Activated T-cell treated with anti-CD3 and anti-CD28 coated beads, Interleukin-2, amount 50 U/mL, for 24 hours (primary cell): ENCODE measurements at regions not wholly inside any gene's neighbourhood (a gene's known extent, or its start where the extent isn't known, plus 50 kb on each side); places are given as distances from the start of the nearest gene placed in this dataset.

ENCODE experiments used
- DNase-seq: peaks from one replicate; pipeline ENCODE4 v3.0.0-alpha.2; 2020
- H3K27ac Mint-ChIP-seq: 2 replicates; pipeline ENCODE4 v1.8.0; 2020; ENCODE audit warnings: mild to moderate bottlenecking, mixed read lengths
- H3K27me3 Mint-ChIP-seq: 2 replicates; pipeline ENCODE4 v1.8.0; 2020; ENCODE audit warnings: mixed read lengths
- H3K36me3 Mint-ChIP-seq: 2 replicates; pipeline ENCODE4 v1.8.0; 2020; ENCODE audit warnings: low read depth, mixed read lengths
- H3K4me1 Mint-ChIP-seq: 2 replicates; pipeline ENCODE4 v1.8.0; 2020; ENCODE audit warnings: low read depth, mixed read lengths
- H3K4me3 Mint-ChIP-seq: 2 replicates; pipeline ENCODE4 v1.8.0; 2020; ENCODE audit warnings: mild to moderate bottlenecking, moderate library complexity, mixed read lengths
- H3K9me3 Mint-ChIP-seq: 2 replicates; pipeline ENCODE4 v1.8.0; 2020; ENCODE audit warnings: mixed read lengths

DNA sequence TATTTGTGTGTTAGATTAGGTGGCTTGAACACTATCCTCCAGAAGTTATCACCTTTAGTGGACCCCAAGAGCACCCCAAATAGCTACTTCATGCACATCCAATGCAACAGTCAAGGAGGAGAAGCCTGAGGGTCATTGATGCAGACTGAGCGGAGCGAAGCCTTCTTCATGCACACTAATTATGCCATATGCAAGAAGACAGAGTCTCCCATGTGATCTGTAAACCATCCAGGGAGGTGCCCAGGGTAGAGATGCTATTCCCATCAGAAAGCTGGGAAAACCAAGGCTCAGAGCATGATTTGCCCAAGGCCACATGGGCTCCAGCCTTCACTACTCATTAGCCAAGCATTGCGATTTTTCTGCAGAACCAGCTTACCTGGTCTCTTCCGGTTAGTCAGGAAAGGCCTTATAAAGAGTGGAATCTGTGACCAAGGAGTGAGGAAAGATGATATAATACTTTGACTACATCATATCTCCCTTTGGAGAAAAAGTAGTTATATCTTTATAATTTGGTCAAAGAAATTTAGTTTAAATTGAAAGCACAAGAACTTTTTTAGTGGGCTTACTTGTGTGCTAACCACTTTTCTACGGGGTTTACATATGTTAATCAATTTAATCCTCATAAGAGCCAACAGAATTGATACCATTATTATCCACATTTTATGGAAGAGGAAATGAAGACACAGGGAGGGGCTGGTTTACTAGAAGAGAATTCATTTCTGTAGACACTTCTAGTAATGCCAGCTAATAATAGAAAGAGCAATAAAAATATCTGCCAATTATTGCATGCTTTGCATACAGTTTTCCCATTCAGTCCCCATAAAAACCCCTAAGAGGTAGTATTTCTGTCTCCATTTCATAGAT is 220.0 kb downstream of the ESM1 start:
- Mint-ChIP-seq H3K4me3 (no peak overlapping the region), H3K36me3 (no peaks in the 10 kb centered on the region), H3K27me3 (no peaks in the 10 kb centered on the region), H3K27ac (no peak overlapping the region), H3K4me1 (peaks cover 3% of the 10 kb centered on the region), H3K9me3 (no peaks in the 10 kb centered on the region)
- DNase-seq, result no peak

GRCh38 chr5:54764102-54765090 is 221.0 kb downstream of the ESM1 start:
- H3K4me1 Mint-ChIP-seq, result peaks cover 3% of the 10 kb centered on the region
- DNase-seq, result no peak
- H3K27ac Mint-ChIP-seq, result no peak overlapping the region
- no peaks in the 10 kb centered on the region for H3K36me3 Mint-ChIP-seq
- no peak overlapping the region for H3K4me3 Mint-ChIP-seq
- H3K9me3 Mint-ChIP-seq, result no peaks in the 10 kb centered on the region
- H3K27me3 Mint-ChIP-seq, result no peaks in the 10 kb centered on the region

GRCh38 chr5:54761213-54761701 is 224.1 kb downstream of the ESM1 start:
- Mint-ChIP-seq H3K9me3 (no peaks in the 10 kb centered on the region), H3K4me3 (no peak overlapping the region), H3K27ac (no peak overlapping the region), H3K4me1 (peaks cover 14% of the 10 kb centered on the region), H3K27me3 (no peaks in the 10 kb centered on the region), H3K36me3 (no peaks in the 10 kb centered on the region)
- DNase-seq, result no peak

GRCh38 chr5:54760182-54760935 is 225.0 kb downstream of the ESM1 start:
- Mint-ChIP-seq H3K4me1 (peaks cover 22% of the 10 kb centered on the region), H3K27me3 (no peaks in the 10 kb centered on the region), H3K27ac (no peak overlapping the region)

DNA sequence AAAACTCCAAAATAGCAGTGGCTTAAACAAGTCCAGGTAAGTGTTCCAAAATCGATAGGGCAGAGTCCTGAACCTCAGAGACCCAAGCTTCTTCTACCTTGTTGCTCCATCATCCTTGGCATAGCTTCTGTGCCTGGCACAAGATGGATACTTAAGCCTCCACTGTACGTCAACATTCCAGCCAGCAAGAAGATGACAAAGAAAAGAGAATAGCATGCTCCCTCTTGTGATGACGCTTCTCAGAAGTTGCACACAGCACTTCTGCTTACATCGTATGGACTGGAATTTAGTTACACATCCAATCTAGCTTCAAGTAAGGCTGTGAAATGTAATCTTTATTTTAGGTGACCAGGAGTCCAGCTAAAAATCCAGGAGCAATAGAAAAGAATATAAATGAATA is 227.4 kb downstream of the ESM1 start:
- Mint-ChIP-seq H3K9me3 (no peaks in the 10 kb centered on the region), H3K4me1 (peaks cover 22% of the 10 kb centered on the region), H3K27ac (no peak overlapping the region), H3K36me3 (no peaks in the 10 kb centered on the region), H3K27me3 (no peaks in the 10 kb centered on the region), H3K4me3 (no peak overlapping the region)
- no peak for DNase-seq

More at GRCh38 chr5:54760182-54760935, 225.0 kb downstream of the ESM1 start:
- Mint-ChIP-seq H3K4me3 (no peak overlapping the region), H3K9me3 (no peaks in the 10 kb centered on the region), H3K36me3 (no peaks in the 10 kb centered on the region)
- DNase-seq, result no peak

DNA sequence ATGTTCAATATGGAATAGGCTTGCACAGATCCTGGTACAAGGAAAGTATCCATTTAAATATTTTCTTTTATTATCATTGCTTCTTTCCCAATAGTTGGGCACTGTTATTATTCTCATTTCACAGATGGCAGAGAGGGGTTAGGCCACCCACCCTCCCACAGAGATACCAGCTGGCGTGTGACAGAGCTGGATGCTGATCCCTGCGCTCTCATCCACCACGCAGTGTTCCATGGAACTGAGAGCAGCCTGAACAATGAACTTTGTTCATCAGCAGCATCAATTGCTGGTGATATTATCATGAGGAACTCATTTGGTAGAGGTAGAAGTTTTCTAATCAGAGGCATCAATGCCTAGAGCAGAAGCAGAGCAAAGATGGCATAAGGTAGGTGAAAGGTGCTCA is 227.9 kb downstream of the ESM1 start:
- H3K27ac Mint-ChIP-seq, result no peak overlapping the region
- DNase-seq, result no peak
- H3K27me3 Mint-ChIP-seq, result no peaks in the 10 kb centered on the region
- H3K9me3 Mint-ChIP-seq, result no peaks in the 10 kb centered on the region
- no peak overlapping the region for H3K4me3 Mint-ChIP-seq
- no peaks in the 10 kb centered on the region for H3K36me3 Mint-ChIP-seq
- peaks cover 22% of the 10 kb centered on the region for H3K4me1 Mint-ChIP-seq

GRCh38 chr5:54756796-54757402 is 228.5 kb downstream of the ESM1 start:
- Mint-ChIP-seq H3K36me3 (no peaks in the 10 kb centered on the region), H3K4me3 (no peak overlapping the region), H3K27me3 (no peaks in the 10 kb centered on the region), H3K4me1 (peaks cover 22% of the 10 kb centered on the region), H3K9me3 (no peaks in the 10 kb centered on the region), H3K27ac (no peak overlapping the region)
- DNase-seq, result no peak

DNA sequence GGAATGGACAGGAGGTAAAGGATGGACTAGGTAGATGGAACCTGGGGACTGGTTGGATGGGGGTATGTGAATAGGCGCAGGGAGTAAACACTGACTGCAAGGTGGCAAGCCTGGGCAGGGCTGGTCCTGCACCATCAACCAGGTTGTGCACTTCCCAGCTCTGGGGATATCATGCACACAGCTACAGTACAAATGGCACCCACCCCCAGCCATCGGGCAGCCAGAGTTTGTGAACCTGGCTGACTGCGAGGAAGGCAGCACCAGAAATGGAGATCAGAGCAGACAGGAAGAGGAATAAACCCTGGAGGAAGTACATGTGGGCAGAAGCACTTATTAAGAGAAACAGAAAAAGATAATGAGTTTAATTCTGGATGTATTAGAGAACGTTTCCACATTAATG is 229.1 kb downstream of the ESM1 start:
- DNase-seq, result no peak
- H3K27ac Mint-ChIP-seq, result no peak overlapping the region
- H3K4me1 Mint-ChIP-seq, result peaks cover 22% of the 10 kb centered on the region
- no peak overlapping the region for H3K4me3 Mint-ChIP-seq
- no peaks in the 10 kb centered on the region for H3K36me3 Mint-ChIP-seq
- H3K9me3 Mint-ChIP-seq, result no peaks in the 10 kb centered on the region
- H3K27me3 Mint-ChIP-seq, result no peaks in the 10 kb centered on the region

DNA sequence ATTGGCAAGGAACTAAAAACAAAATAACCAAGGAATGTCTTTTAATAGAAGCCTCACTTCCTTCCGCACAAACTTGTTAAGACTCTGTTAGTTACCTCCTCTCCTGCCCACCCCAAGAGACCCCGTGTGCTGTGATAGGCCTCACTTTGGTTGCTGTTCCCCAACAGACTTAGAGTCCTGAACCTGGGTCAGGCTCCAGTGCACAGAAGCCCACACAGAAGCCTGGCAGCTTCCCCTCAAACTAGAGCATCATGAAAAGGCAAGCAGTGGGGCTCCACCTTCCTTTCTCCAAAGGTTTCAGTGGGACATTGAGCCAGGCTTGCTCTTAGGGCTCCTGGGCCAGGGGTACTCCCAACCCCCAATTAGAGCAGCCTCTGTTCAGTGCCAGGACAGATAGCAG is 230.5 kb downstream of the ESM1 start:
- no peaks in the 10 kb centered on the region for H3K36me3 Mint-ChIP-seq
- DNase-seq, result no peak
- no peak overlapping the region for H3K4me3 Mint-ChIP-seq
- H3K4me1 Mint-ChIP-seq, result peaks cover 19% of the 10 kb centered on the region
- no peak overlapping the region for H3K27ac Mint-ChIP-seq
- no peaks in the 10 kb centered on the region for H3K9me3 Mint-ChIP-seq
- no peaks in the 10 kb centered on the region for H3K27me3 Mint-ChIP-seq

GRCh38 chr5:54754420-54754819 is 231.0 kb downstream of the ESM1 start:
- H3K36me3 Mint-ChIP-seq, result no peaks in the 10 kb centered on the region
- no peaks in the 10 kb centered on the region for H3K27me3 Mint-ChIP-seq
- no peaks in the 10 kb centered on the region for H3K9me3 Mint-ChIP-seq
- H3K4me3 Mint-ChIP-seq, result no peak overlapping the region
- H3K27ac Mint-ChIP-seq, result no peak overlapping the region
- no peak for DNase-seq
- peaks cover 19% of the 10 kb centered on the region for H3K4me1 Mint-ChIP-seq

GRCh38 chr5:54753753-54754152 is 231.6 kb downstream of the ESM1 start:
- Mint-ChIP-seq H3K9me3 (no peaks in the 10 kb centered on the region), H3K4me1 (peaks cover 19% of the 10 kb centered on the region), H3K27me3 (no peaks in the 10 kb centered on the region), H3K4me3 (no peak overlapping the region), H3K27ac (no peak overlapping the region), H3K36me3 (no peaks in the 10 kb centered on the region)
- DNase-seq, result no peak

- no peaks in the 10 kb centered on the region for H3K9me3 Mint-ChIP-seq
- H3K4me1 Mint-ChIP-seq, result peaks cover 19% of the 10 kb centered on the region
- no peak overlapping the region for H3K27ac Mint-ChIP-seq
- no peaks in the 10 kb centered on the region for H3K27me3 Mint-ChIP-seq
- DNase-seq, result no peak
- no peaks in the 10 kb centered on the region for H3K36me3 Mint-ChIP-seq
- H3K4me3 Mint-ChIP-seq, result no peak overlapping the region
These were observed 232.4 kb downstream of the ESM1 start for GRCh38 chr5:54753034-54753433.

- no peak for DNase-seq
- Mint-ChIP-seq H3K27me3 (no peaks in the 10 kb centered on the region), H3K27ac (no peak overlapping the region), H3K36me3 (no peaks in the 10 kb centered on the region), H3K9me3 (no peaks in the 10 kb centered on the region), H3K4me3 (no peak overlapping the region), H3K4me1 (peaks cover 17% of the 10 kb centered on the region)
These were observed 231.0 kb downstream of the SNX18 start for GRCh38 chr5:54748527-54748926.
